OCI-LY1 (cell line): ENCODE measurements at regions not wholly inside any gene's neighbourhood (a gene's known extent, or its start where the extent isn't known, plus 50 kb on each side); places are given as distances from the start of the nearest gene placed in this dataset.

Experiments
- H2AFZ ChIP-seq: fragments of 200-600 bp; sonication (generic), shearing (Covaris generic); 2 replicates; pipeline ENCODE4 v1.6.0; 2014; ENCODE audit warnings: antibody characterized with exemption, mild to moderate bottlenecking, low read length
- H3F3A ChIP-seq: fragments of 200-600 bp; sonication (generic), shearing (Covaris generic); 2 replicates; pipeline ENCODE4 v1.6.0; 2014; ENCODE audit warnings: mild to moderate bottlenecking, antibody characterized with exemption, low read length, moderate library complexity; ENCODE audit not compliant: insufficient read depth
- H3K27ac ChIP-seq: fragments of 200-600 bp; sonication (generic); 2 replicates; pipeline ENCODE4 v1.5.1; 2014; ENCODE audit warnings: low read length, mixed run types, mild to moderate bottlenecking, low read depth; ENCODE audit not compliant: poor library complexity, severe bottlenecking
- H3K27me3 ChIP-seq: fragments of 200-600 bp; sonication (generic); 2 replicates; pipeline ENCODE4 v1.6.0; 2014; ENCODE audit warnings: antibody characterized with exemption, mild to moderate bottlenecking, low read length, moderate library complexity; ENCODE audit not compliant: insufficient read depth
- H3K36me3 ChIP-seq: fragments of 200-600 bp; sonication (generic); 2 replicates; pipeline ENCODE4 v1.6.1; 2014; ENCODE audit warnings: mild to moderate bottlenecking, antibody characterized with exemption, low read length, moderate library complexity, mixed read lengths; ENCODE audit not compliant: insufficient read depth
- H3K4me1 ChIP-seq: fragments of 200-600 bp; sonication (generic); 2 replicates; pipeline ENCODE4 v1.5.1; 2014; ENCODE audit warnings: mild to moderate bottlenecking, low read length, moderate library complexity; ENCODE audit not compliant: insufficient read depth, severe bottlenecking
- H3K4me2 ChIP-seq: fragments of 200-600 bp; sonication (generic), shearing (Covaris generic); 2 replicates; pipeline ENCODE4 v1.6.1; 2014; ENCODE audit warnings: low read length
- H3K4me3 ChIP-seq: fragments of 200-600 bp; sonication (generic); 2 replicates; pipeline ENCODE4 v1.5.1; 2014; ENCODE audit warnings: low read length, low read depth, mild to moderate bottlenecking, mixed read lengths; ENCODE audit not compliant: poor library complexity, severe bottlenecking
- H3K79me2 ChIP-seq: fragments of 200-600 bp; shearing (Covaris generic); 2 replicates; pipeline ENCODE4 v1.6.1; 2016; ENCODE audit warnings: mixed run types, low read length, mixed read lengths; ENCODE audit not compliant: insufficient read depth
- H3K9ac ChIP-seq: fragments of 200-600 bp; sonication (generic), shearing (Covaris generic); 2 replicates; pipeline ENCODE4 v1.6.1; 2014; ENCODE audit warnings: mild to moderate bottlenecking, low read length, mixed read lengths
- H3K9me2 ChIP-seq: fragments of 200-600 bp; sonication (generic), shearing (Covaris generic); 2 replicates; pipeline ENCODE4 v1.6.1; 2014; ENCODE audit warnings: low read depth, mild to moderate bottlenecking, low read length, mixed read lengths
- H3K9me3 ChIP-seq: fragments of 200-600 bp; shearing (Covaris generic); 2 replicates; pipeline ENCODE4 v1.6.1; 2014; ENCODE audit warnings: low read length, mixed read lengths
- H4K20me1 ChIP-seq: fragments of 200-600 bp; sonication (generic), shearing (Covaris generic); 2 replicates; pipeline ENCODE4 v1.6.0; 2016; ENCODE audit warnings: mild to moderate bottlenecking, low read length; ENCODE audit not compliant: insufficient read depth
- EZH2 ChIP-seq: fragments of 200-600 bp; sonication (generic), shearing (Covaris generic); IDR thresholded peaks from 2 replicates; pipeline ENCODE4 v1.8.0; 2017; ENCODE audit warnings: borderline replicate concordance, mixed run types, mild to moderate bottlenecking, antibody characterized with exemption, low read length, moderate library complexity, mixed read lengths
- TF ChIP-seq, protein P1 (sequence below): fragments of 200-600 bp; sonication (generic), shearing (Covaris generic); IDR thresholded peaks from 2 replicates; pipeline ENCODE4 v1.5.1; 2017; ENCODE audit warnings: mild to moderate bottlenecking, antibody characterized with exemption, low read length, moderate library complexity, mixed read lengths

- no peaks in the 10 kb centered on the region for H3K27me3 ChIP-seq
- no peak overlapping the region for H2AFZ ChIP-seq
- no peaks in the 10 kb centered on the region for H3K36me3 ChIP-seq
- no peaks in the 10 kb centered on the region for H3F3A ChIP-seq
- no peaks in the 10 kb centered on the region for H3K9me2 ChIP-seq
- no peak overlapping the region for H3K27ac ChIP-seq
- no peak for TF ChIP-seq EZH2
- H3K4me3 ChIP-seq, result no peak overlapping the region
- no peaks in the 10 kb centered on the region for H3K9me3 ChIP-seq
- no peaks in the 10 kb centered on the region for H4K20me1 ChIP-seq
- H3K79me2 ChIP-seq, result no peaks in the 10 kb centered on the region
- H3K4me1 ChIP-seq, result no peaks in the 10 kb centered on the region
- no peak overlapping the region for H3K9ac ChIP-seq
- no peak overlapping the region for H3K4me2 ChIP-seq
Observed at GRCh38 chr3:6437631-6438030, 423.3 kb upstream of the GRM7 start.

GRCh38 chr3:6438031-6438430 lies 422.9 kb upstream of the GRM7 start:
- no peaks in the 10 kb centered on the region for H3K9me3 ChIP-seq
- H3K4me3 ChIP-seq, result no peak overlapping the region
- H3K27ac ChIP-seq, result no peak overlapping the region

GRCh38 chr3:6439226-6439625 lies 421.7 kb upstream of the GRM7 start:
- no peak for TF ChIP-seq EZH2
- TF ChIP-seq, protein P1, sequence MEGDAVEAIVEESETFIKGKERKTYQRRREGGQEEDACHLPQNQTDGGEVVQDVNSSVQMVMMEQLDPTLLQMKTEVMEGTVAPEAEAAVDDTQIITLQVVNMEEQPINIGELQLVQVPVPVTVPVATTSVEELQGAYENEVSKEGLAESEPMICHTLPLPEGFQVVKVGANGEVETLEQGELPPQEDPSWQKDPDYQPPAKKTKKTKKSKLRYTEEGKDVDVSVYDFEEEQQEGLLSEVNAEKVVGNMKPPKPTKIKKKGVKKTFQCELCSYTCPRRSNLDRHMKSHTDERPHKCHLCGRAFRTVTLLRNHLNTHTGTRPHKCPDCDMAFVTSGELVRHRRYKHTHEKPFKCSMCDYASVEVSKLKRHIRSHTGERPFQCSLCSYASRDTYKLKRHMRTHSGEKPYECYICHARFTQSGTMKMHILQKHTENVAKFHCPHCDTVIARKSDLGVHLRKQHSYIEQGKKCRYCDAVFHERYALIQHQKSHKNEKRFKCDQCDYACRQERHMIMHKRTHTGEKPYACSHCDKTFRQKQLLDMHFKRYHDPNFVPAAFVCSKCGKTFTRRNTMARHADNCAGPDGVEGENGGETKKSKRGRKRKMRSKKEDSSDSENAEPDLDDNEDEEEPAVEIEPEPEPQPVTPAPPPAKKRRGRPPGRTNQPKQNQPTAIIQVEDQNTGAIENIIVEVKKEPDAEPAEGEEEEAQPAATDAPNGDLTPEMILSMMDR, result no peak
- Histone ChIP-seq H3K36me3 (no peaks in the 10 kb centered on the region), H3K4me1 (no peaks in the 10 kb centered on the region), H3K4me3 (no peak overlapping the region), H2AFZ (no peak overlapping the region), H3K9me2 (no peaks in the 10 kb centered on the region), H3K27me3 (no peaks in the 10 kb centered on the region), H3K79me2 (no peaks in the 10 kb centered on the region), H4K20me1 (no peaks in the 10 kb centered on the region), H3K27ac (no peak overlapping the region), H3K9me3 (no peaks in the 10 kb centered on the region), H3K9ac (no peak overlapping the region), H3F3A (no peaks in the 10 kb centered on the region), H3K4me2 (no peak overlapping the region)

More at GRCh38 chr3:6438031-6438430, 422.9 kb upstream of the GRM7 start:
- Histone ChIP-seq H3K9ac (no peak overlapping the region), H3K36me3 (no peaks in the 10 kb centered on the region), H3K9me2 (no peaks in the 10 kb centered on the region), H4K20me1 (no peaks in the 10 kb centered on the region), H2AFZ (no peak overlapping the region), H3K4me2 (no peak overlapping the region), H3F3A (no peaks in the 10 kb centered on the region), H3K79me2 (no peaks in the 10 kb centered on the region), H3K27me3 (no peaks in the 10 kb centered on the region), H3K4me1 (no peaks in the 10 kb centered on the region)
- TF ChIP-seq EZH2, result no peak
- TF ChIP-seq, protein P1, result no peak

- Histone ChIP-seq H3K36me3 (no peaks in the 10 kb centered on the region), H3F3A (no peaks in the 10 kb centered on the region), H3K9ac (no peak overlapping the region), H4K20me1 (no peaks in the 10 kb centered on the region), H3K27me3 (no peaks in the 10 kb centered on the region), H3K9me3 (no peaks in the 10 kb centered on the region), H3K4me3 (no peak overlapping the region), H2AFZ (no peak overlapping the region), H3K4me1 (no peaks in the 10 kb centered on the region), H3K79me2 (no peaks in the 10 kb centered on the region), H3K9me2 (no peaks in the 10 kb centered on the region), H3K27ac (no peak overlapping the region), H3K4me2 (no peak overlapping the region)
- TF ChIP-seq, protein P1, result no peak
Observed at GRCh38 chr3:6439824-6440223, 421.1 kb upstream of the GRM7 start.
